ENCODE measurements at regions not wholly inside any gene's neighbourhood (a gene's known extent, or its start where the extent isn't known, plus 50 kb on each side); places are given as distances from the start of the nearest gene placed in this dataset.

DNA sequence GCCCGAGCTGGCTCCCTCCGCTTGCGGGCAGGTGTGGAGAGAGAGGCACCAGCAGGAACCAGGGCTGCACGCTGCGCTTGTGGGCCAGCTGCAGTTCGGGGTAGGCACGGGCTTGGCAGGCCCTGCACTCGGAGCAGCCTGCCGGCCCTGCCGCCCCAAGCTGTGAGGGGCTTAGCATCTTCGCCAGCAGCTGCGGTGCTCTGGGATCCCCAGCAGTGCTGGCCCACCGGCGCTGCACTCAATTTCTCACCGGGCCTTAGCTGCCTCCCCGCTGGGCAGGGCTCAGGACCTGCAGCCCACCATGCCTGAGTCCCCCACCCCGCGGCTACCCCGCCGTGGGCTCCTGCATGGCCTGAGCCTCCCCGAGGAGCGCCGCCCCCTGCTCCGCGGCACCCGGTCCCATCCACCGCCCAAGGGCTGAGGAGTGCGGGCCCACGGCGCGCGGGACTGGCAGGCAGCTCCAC is 434.4 kb upstream of the RGPD4 start:
- TF ChIP-seq, protein P1, sequence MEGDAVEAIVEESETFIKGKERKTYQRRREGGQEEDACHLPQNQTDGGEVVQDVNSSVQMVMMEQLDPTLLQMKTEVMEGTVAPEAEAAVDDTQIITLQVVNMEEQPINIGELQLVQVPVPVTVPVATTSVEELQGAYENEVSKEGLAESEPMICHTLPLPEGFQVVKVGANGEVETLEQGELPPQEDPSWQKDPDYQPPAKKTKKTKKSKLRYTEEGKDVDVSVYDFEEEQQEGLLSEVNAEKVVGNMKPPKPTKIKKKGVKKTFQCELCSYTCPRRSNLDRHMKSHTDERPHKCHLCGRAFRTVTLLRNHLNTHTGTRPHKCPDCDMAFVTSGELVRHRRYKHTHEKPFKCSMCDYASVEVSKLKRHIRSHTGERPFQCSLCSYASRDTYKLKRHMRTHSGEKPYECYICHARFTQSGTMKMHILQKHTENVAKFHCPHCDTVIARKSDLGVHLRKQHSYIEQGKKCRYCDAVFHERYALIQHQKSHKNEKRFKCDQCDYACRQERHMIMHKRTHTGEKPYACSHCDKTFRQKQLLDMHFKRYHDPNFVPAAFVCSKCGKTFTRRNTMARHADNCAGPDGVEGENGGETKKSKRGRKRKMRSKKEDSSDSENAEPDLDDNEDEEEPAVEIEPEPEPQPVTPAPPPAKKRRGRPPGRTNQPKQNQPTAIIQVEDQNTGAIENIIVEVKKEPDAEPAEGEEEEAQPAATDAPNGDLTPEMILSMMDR (IDR thresholded peaks at IDR 0.05 in 4 of 5, conservative IDR thresholded peaks at IDR 0.05 in 1 of 5) = no peak
- TF ChIP-seq POLR2A (IDR thresholded peaks at IDR 0.05) = no peak

Data from gastrocnemius medialis (tissue), 4 donors.